NB4 (cell line): ENCODE measurements at regions not wholly inside any gene's neighbourhood (a gene's known extent, or its start where the extent isn't known, plus 50 kb on each side); places are given as distances from the start of the nearest gene placed in this dataset.

Source experiments
- DNase-seq: peaks from one replicate; pipeline ENCODE4 v3.0.0; 2010; ENCODE audit warnings: low read depth
- H3K4me3 ChIP-seq: one replicate; pipeline ENCODE4 v1.5.1; 2011; ENCODE audit warnings: mild to moderate bottlenecking, low read depth, low read length, moderate library complexity
- MYC ChIP-seq: IDR thresholded peaks from 2 replicates; pipeline ENCODE4 v1.6.1; 2011; ENCODE audit warnings: low read depth, low read length
- POLR2A ChIP-seq: IDR thresholded peaks from 2 replicates; pipeline ENCODE4 v1.6.1; 2011; ENCODE audit warnings: mild to moderate bottlenecking; ENCODE audit not compliant: insufficient read length; ENCODE audit errors: extremely low read depth
- TF ChIP-seq, protein P1 (sequence below): IDR thresholded peaks from 2 replicates; pipeline ENCODE4 v1.6.1; 2011; ENCODE audit warnings: low read depth, low read length
- TF ChIP-seq, protein P2 (sequence below): IDR thresholded peaks from one replicate; pipeline ENCODE4 v1.5.1; 2012; ENCODE audit warnings: low read depth, low read length

DNA sequence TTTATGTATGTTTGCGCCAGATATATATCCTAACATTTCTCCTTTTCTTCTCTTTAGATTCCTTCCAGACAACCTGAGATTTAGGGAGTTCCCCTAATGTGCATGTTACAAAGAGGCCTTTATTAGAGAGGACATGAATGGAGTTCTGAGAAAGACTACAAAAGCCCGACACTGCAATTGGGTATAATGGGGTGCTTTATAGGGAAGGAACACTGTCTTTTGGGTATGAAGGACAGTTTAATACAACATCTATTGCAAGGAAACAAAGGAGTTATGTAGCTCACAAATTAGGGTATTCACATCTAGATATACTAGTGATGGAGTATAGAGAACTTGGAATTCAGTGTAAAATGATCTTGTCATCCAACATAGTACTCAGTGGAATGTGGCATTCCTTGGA, 383.8 kb downstream of the FIGN start:
- TF ChIP-seq MYC (no peak), POLR2A (no peak)
- TF ChIP-seq, protein P1, sequence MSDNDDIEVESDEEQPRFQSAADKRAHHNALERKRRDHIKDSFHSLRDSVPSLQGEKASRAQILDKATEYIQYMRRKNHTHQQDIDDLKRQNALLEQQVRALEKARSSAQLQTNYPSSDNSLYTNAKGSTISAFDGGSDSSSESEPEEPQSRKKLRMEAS = no peak
- TF ChIP-seq, protein P2, sequence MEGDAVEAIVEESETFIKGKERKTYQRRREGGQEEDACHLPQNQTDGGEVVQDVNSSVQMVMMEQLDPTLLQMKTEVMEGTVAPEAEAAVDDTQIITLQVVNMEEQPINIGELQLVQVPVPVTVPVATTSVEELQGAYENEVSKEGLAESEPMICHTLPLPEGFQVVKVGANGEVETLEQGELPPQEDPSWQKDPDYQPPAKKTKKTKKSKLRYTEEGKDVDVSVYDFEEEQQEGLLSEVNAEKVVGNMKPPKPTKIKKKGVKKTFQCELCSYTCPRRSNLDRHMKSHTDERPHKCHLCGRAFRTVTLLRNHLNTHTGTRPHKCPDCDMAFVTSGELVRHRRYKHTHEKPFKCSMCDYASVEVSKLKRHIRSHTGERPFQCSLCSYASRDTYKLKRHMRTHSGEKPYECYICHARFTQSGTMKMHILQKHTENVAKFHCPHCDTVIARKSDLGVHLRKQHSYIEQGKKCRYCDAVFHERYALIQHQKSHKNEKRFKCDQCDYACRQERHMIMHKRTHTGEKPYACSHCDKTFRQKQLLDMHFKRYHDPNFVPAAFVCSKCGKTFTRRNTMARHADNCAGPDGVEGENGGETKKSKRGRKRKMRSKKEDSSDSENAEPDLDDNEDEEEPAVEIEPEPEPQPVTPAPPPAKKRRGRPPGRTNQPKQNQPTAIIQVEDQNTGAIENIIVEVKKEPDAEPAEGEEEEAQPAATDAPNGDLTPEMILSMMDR = no peak
- DNase-seq = no peak
- no peak overlapping the region for H3K4me3 ChIP-seq

DNA sequence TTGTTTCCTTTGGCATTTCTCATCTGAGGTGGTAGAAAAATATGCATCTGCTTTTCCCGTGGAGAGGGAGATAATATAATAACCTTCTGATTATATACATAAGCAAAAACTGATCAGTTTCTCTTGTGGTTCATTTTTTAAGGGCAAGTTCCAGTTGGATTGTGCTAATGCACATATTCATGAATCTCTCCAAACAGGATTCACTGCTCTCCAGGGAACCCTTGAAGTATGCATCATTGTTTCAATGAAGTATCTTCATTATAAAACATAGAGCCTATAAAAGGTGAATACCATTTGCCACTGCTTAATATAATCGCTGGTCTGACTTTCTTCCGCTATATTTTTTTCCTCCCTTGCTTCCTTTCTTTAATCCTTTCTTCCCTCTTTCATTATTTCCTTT, 384.7 kb downstream of the FIGN start:
- H3K4me3 ChIP-seq = no peak overlapping the region
- peak; percentile 12 for DNase-seq
- TF ChIP-seq POLR2A (no peak), MYC (no peak)
- TF ChIP-seq, protein P2 = no peak
- TF ChIP-seq, protein P1 = no peak

DNA sequence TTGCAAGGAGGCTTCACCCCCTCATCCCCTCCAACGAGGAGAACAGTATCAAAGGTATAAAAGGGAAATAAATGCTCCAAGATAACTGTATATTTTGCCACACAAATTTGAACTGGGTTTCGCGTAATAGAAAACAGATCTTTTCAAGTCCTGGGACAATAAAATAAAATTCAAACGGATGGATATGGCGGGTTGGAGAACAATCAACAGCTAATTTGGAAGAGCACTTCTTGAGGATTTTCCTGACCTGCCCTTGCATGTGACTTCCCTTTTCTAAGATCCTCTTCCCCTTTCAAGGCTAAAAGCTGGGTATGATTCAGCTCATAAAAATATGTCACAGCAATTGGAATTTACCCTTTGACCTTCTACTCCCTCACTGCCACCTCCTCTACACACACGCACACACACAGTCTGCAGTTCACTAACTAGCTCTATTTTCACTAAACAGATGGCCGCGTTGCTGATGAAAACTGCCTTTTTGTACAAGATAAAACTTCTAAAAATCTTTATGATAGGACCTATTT, 386.9 kb downstream of the FIGN start:
- TF ChIP-seq POLR2A (no peak), MYC (no peak)
- TF ChIP-seq, protein P2 = no peak
- TF ChIP-seq, protein P1 = no peak
- DNase-seq = peak; percentile 98
- peak overlapping the region; percentile 54 for H3K4me3 ChIP-seq

DNA sequence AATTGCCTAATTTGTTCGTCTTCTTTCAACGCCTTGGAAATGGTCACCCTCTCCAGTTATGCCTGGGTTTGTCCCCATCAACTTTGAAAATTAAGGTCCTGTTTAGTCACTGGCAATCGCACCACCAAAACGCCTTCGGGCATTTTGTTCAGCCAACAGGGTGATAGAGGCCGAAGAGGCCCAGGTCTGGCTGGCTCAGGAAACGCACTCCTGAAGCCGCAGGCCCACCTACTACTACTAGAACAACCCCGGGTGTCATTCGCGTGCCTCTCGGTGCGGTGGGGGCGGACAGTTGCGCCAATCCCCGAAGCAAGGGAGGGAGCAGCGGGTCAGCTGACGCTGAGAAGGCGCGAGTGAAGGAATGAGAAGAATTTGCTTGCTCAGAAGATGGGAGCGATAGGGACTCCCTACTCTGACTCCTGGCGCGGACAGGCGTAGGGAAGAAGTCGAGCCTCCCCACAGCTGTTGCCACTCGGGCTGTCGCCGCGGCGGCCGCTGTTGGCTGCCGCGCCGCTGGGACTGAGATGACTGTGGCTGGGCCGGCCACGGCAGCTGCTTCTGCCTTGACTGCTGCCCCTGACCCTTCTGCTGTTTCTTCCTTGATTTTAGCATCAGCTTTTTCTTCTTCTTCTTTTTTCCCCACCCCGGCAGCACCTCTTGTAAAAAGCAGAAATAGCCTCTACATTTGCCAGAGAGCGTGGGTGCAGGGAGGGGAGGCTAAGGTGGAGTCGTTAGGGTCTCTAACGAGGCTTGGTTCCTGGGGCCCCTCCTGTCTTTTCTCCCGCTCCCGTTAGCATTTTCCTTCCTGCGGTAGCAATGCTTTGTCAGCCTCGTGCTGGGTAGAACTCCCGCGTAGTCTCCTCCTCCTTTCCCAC, 387.6 kb downstream of the FIGN start:
- no peak; the same call in 1 of the 2 replicates for TF ChIP-seq MYC
- TF ChIP-seq, protein P1 = peak; percentile 11; the same call in 1 of the 2 replicates
- peak; percentile 55 for TF ChIP-seq POLR2A
- DNase-seq = peak; percentile 95
- peak overlapping the region; percentile 54 for H3K4me3 ChIP-seq

DNA sequence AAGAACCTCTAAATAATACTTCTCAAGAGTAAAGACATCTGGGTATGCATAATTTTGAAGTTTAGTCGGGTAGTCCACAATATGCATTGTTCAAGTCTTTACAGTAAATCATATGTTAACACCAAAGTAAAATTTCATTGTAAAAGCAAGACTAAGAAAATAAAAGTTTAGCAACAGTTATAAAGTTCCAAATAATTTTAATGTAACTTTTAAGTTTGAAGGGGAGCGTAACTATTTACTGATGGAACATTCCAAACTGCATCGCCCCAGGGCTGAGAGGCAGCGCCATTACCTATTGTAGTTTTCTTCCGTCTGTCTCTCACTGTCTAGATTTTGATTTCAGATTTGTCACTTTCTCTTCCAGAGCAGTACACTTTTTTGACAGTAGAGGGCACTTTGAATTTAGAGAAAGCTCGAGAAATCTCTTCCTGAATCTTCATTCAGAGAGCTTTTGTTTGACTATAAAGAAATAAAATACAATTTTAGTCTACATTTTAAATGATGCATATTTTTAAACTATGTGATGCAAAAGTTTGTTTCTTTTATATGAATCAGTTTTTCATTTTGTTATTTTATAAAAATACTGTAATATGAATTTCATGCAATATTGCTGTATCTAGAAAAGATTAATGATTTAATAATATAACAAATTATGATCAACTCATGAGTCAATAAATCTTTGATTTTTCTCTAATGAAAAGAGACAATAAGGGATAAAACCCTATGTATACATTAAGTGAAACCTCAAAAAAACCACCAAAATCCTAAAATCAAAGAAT, 389.8 kb downstream of the FIGN start:
- TF ChIP-seq MYC = no peak
- TF ChIP-seq, protein P2 = peak; percentile 80
- H3K4me3 ChIP-seq = no peak overlapping the region
- DNase-seq = peak; percentile 85

DNA sequence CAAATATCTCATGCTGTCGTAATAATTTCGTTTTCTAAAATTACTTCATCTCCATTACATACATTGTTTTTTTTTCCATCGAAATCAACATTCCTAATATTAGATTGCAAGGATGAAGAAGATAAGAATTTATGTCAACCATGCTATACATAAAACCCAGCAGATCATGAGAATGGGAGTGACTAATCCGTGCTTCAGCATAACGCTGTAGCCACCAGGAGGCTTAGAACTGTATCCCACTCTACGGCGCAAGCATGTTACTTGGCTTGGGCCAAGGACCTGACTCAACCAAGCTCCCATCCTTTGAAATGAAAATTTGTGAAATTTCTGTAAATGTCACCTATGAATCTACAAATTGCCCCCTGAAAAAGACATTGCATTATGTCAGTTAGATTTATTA, 392.5 kb downstream of the FIGN start:
- TF ChIP-seq MYC = no peak
- TF ChIP-seq, protein P2 = no peak
- TF ChIP-seq POLR2A = no peak
- TF ChIP-seq, protein P1 = no peak

More for the DNA sequence above, 392.5 kb downstream of the FIGN start:
- peak; percentile 20 for DNase-seq
- no peak overlapping the region for H3K4me3 ChIP-seq
